ENCODE measurements at regions not wholly inside any gene's neighbourhood (a gene's known extent, or its start where the extent isn't known, plus 50 kb on each side); places are given as distances from the start of the nearest gene placed in this dataset.

DNA sequence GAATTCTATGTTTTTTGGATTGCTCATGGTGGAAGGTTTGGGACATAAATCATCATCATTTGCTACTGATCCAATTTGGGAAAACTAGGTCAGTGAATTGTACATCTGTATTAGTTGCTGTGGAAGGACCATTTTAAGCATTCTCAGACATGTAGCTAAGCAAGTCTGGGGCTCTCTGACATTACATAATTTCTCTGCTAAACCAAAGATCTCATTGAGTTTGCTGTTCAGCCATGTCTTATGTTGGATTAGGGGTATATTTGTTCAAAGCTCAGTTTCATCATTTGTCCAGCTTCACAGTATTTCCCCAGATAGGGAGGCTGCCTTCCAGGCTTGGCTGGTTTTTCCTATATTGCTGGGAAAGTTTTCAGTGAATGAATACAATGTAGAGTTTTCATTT is 399.7 kb downstream of the MTX2 start:
- H3K27ac ChIP-seq (ENCODE audit: poor library complexity, severe bottlenecking), result no peak overlapping the region
- H3K27me3 ChIP-seq (ENCODE audit: insufficient read depth, poor library complexity, severe bottlenecking), result no peaks in the 10 kb centered on the region
- H3K4me1 ChIP-seq (ENCODE audit: insufficient read depth, poor library complexity, severe bottlenecking), result no peaks in the 10 kb centered on the region
- DNase-seq (ENCODE audit: low spot score), result no peak
- H3K4me3 ChIP-seq (ENCODE audit: severe bottlenecking), result no peak overlapping the region
- H3K36me3 ChIP-seq (ENCODE audit: low read depth), result no peaks in the 10 kb centered on the region
- ATAC-seq (ENCODE audit: low read depth), result no peak
- no peaks in the 10 kb centered on the region for H3K9me3 ChIP-seq (ENCODE audit: severe bottlenecking)
- TF ChIP-seq, protein P1, sequence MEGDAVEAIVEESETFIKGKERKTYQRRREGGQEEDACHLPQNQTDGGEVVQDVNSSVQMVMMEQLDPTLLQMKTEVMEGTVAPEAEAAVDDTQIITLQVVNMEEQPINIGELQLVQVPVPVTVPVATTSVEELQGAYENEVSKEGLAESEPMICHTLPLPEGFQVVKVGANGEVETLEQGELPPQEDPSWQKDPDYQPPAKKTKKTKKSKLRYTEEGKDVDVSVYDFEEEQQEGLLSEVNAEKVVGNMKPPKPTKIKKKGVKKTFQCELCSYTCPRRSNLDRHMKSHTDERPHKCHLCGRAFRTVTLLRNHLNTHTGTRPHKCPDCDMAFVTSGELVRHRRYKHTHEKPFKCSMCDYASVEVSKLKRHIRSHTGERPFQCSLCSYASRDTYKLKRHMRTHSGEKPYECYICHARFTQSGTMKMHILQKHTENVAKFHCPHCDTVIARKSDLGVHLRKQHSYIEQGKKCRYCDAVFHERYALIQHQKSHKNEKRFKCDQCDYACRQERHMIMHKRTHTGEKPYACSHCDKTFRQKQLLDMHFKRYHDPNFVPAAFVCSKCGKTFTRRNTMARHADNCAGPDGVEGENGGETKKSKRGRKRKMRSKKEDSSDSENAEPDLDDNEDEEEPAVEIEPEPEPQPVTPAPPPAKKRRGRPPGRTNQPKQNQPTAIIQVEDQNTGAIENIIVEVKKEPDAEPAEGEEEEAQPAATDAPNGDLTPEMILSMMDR (IDR thresholded peaks at IDR 0.05; ENCODE audit: poor library complexity, severe bottlenecking), result no peak

DNA sequence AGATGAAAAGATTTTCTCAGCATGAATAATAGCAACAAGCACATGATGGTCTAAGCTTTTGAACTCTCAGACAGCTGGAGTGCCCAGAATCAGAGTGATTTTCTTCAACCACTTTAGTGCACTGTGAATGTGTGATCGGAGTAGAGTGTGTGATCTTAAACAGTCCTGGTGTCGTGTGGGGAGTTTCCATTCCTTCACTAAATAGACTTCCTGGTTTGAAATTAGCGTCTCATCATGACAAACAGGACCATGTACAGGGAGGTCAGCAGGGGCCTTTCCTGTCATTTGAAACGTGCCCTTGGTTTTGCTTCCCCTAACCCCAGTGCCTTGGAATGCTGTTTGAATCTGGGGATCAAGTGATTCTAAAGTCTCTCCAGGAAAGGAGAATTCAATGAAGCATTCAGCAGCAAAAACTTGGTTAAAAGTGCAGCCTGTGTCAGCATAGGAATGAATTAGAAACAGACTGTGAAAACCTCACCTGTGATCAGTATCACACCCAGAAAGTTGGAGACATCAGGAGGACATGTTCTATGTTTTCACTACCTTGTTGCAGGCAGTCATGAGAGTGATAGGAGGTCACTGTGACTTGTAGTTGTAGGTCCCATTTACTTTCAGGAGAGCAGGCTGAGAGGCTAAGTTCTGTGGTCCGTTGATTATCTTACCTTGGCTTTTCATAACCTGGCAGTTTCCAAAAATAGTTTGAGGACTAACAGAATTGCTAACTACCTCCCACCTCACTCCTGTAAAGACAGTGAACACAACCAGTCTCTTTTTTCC is 400.3 kb downstream of the MTX2 start:
- TF ChIP-seq, protein P1 (IDR thresholded peaks at IDR 0.05; ENCODE audit: poor library complexity, severe bottlenecking), result no peak
- DNase-seq (ENCODE audit: low spot score) (no peak), ATAC-seq (ENCODE audit: low read depth) (no peak)
- H3K36me3 ChIP-seq (ENCODE audit: low read depth), result no peaks in the 10 kb centered on the region
- no peaks in the 10 kb centered on the region for H3K27me3 ChIP-seq (ENCODE audit: insufficient read depth, poor library complexity, severe bottlenecking)
- no peaks in the 10 kb centered on the region for H3K4me1 ChIP-seq (ENCODE audit: insufficient read depth, poor library complexity, severe bottlenecking)
- H3K9me3 ChIP-seq (ENCODE audit: severe bottlenecking), result no peaks in the 10 kb centered on the region
- no peak overlapping the region for H3K4me3 ChIP-seq (ENCODE audit: severe bottlenecking)
- no peak overlapping the region for H3K27ac ChIP-seq (ENCODE audit: poor library complexity, severe bottlenecking)

DNA sequence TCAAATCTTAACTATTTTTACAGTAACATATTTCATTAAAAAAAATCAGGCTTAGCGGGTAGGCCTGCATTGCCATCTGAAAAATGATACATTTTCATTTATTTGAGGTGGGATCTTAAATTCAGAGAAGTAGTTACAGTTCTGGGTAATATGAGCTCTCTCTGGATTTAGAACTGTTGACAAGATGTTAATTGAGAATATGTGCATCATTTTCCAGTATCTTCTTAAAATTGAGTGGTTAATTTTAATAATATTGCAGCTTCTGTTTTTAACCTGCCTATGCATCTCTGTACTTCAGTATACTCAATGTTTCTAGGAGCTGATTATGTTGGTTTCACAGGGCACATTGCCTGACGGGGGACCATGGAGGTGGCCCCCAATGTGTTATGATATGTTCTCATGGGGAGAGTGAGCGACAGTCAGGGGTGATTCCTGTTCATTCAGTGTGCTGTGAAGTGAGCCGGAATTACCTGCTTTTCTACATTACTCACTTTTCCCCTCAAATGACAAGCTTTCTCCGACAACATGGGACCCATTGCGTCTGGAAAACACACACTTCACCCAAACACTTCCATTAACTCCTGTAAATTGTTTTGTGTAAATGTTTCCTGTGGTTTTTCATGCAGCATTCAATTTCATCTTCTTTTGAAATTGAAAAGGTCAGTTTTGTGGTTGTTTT is 406.2 kb downstream of the MTX2 start:
- TF ChIP-seq, protein P1 (IDR thresholded peaks at IDR 0.05; ENCODE audit: poor library complexity, severe bottlenecking), result no peak
- ATAC-seq (ENCODE audit: low read depth) (no peak), DNase-seq (ENCODE audit: low spot score) (no peak)
- Histone ChIP-seq H3K36me3 (ENCODE audit: low read depth) (no peaks in the 10 kb centered on the region), H3K27ac (ENCODE audit: poor library complexity, severe bottlenecking) (no peak overlapping the region), H3K4me3 (ENCODE audit: severe bottlenecking) (no peak overlapping the region), H3K27me3 (ENCODE audit: insufficient read depth, poor library complexity, severe bottlenecking) (no peaks in the 10 kb centered on the region), H3K4me1 (ENCODE audit: insufficient read depth, poor library complexity, severe bottlenecking) (no peaks in the 10 kb centered on the region), H3K9me3 (ENCODE audit: severe bottlenecking) (no peaks in the 10 kb centered on the region)

DNA sequence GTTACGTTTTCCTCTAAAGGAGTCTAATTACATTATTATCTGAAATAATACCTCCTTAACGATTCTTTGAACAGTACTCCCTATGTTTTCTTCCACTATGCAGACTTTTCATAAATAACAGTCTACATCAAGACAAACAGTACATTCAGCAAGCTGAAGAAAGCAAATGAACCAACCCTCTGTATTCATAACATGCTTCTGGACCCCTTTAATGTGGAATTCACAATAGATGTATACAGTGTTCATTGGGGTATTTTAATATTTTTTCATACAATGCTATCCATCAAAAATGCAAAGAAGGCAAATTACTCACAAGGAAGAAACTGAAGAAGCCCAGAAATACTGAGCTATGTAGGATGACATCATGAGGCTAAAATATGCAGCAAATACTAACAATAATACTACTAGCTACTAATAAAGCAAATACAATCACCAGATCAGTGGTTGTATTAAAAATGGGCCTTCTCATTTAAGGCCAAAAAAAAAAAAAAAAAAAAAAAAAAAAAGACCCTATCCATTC is 408.6 kb downstream of the MTX2 start:
- H3K36me3 ChIP-seq (ENCODE audit: low read depth), result no peaks in the 10 kb centered on the region
- no peaks in the 10 kb centered on the region for H3K4me1 ChIP-seq (ENCODE audit: insufficient read depth, poor library complexity, severe bottlenecking)
- DNase-seq (ENCODE audit: low spot score), result no peak
- H3K27me3 ChIP-seq (ENCODE audit: insufficient read depth, poor library complexity, severe bottlenecking), result no peaks in the 10 kb centered on the region
- H3K27ac ChIP-seq (ENCODE audit: poor library complexity, severe bottlenecking), result no peak overlapping the region
- TF ChIP-seq, protein P1 (IDR thresholded peaks at IDR 0.05; ENCODE audit: poor library complexity, severe bottlenecking), result no peak
- H3K9me3 ChIP-seq (ENCODE audit: severe bottlenecking), result no peaks in the 10 kb centered on the region
- no peak overlapping the region for H3K4me3 ChIP-seq (ENCODE audit: severe bottlenecking)
- no peak for ATAC-seq (ENCODE audit: low read depth)

Data from RWPE2 (cell line).